Left ventricle myocardium inferior (tissue), 1 donor: ENCODE measurements at regions not wholly inside any gene's neighbourhood (a gene's known extent, or its start where the extent isn't known, plus 50 kb on each side); places are given as distances from the start of the nearest gene placed in this dataset.

ENCODE experiments used
- DNase-seq: peaks from one replicate; pipeline ENCODE4 v3.0.0-alpha.2; 2020
- H3K27ac ChIP-seq: fragments of 200-600 bp; replicated peaks from 2 replicates; pipeline ENCODE4 v1.8.0; 2021
- H3K27me3 ChIP-seq: fragments of 200-600 bp; 2 replicates; pipeline ENCODE4 v1.8.0; 2021; ENCODE audit warnings: low read depth
- H3K36me3 ChIP-seq: fragments of 200-600 bp; 2 replicates; pipeline ENCODE4 v1.8.0; 2021
- H3K4me1 ChIP-seq: fragments of 200-600 bp; 2 replicates; pipeline ENCODE4 v1.8.0; 2021
- H3K4me3 ChIP-seq: fragments of 200-600 bp; 2 replicates; pipeline ENCODE4 v1.8.0; 2021; ENCODE audit warnings: mild to moderate bottlenecking, moderate library complexity
- H3K9me3 ChIP-seq: fragments of 200-600 bp; replicated peaks from 2 replicates; pipeline ENCODE4 v1.8.0; 2021
- CTCF ChIP-seq: fragments of 200-600 bp; IDR thresholded peaks from 2 replicates; pipeline ENCODE4 v1.8.0; 2021; ENCODE audit warnings: antibody characterized with exemption, mild to moderate bottlenecking, borderline replicate concordance
- intact Hi-C: fragments of 100-400 bp; cut with micrococcal nuclease; formaldehyde crosslinking; loops from one replicate; pipeline ENCODE4 v1.11.0; 2022
- donor health status: DM: no; HTN: yes; CAD: no; lungs with severe emphysema.

- peaks cover 55% of the 10 kb centered on the region for H3K27me3 ChIP-seq
- no peak for DNase-seq
- H3K4me3 ChIP-seq, result no peak overlapping the region
- H3K36me3 ChIP-seq, result no peaks in the 10 kb centered on the region
- TF ChIP-seq CTCF, result no peak
- intact Hi-C loops, result no loop called here
- H3K27ac ChIP-seq, result no peak overlapping the region
- no peaks in the 10 kb centered on the region for H3K4me1 ChIP-seq
- H3K9me3 ChIP-seq, result no peaks in the 10 kb centered on the region
These were observed 130.5 kb downstream of the FOXB1 start for GRCh38 chr15:60134609-60135008.

GRCh38 chr15:60135961-60136360 lies 131.8 kb downstream of the FOXB1 start:
- Histone ChIP-seq H3K4me1 (no peaks in the 10 kb centered on the region), H3K27ac (no peak overlapping the region), H3K27me3 (peaks cover 68% of the 10 kb centered on the region), H3K36me3 (no peaks in the 10 kb centered on the region), H3K9me3 (no peaks in the 10 kb centered on the region), H3K4me3 (no peak overlapping the region)
- no peak for TF ChIP-seq CTCF
- no peak for DNase-seq
- intact Hi-C loops, result no loop called here

- Histone ChIP-seq H3K27ac (no peak overlapping the region), H3K4me1 (no peaks in the 10 kb centered on the region), H3K9me3 (no peaks in the 10 kb centered on the region), H3K4me3 (no peak overlapping the region), H3K27me3 (peaks cover 70% of the 10 kb centered on the region), H3K36me3 (no peaks in the 10 kb centered on the region)
- no peak for TF ChIP-seq CTCF
- DNase-seq, result no peak
- intact Hi-C loops, result no loop called here
These were observed 133.7 kb downstream of the FOXB1 start for GRCh38 chr15:60137711-60138396.

GRCh38 chr15:60138397-60138968 lies 134.4 kb downstream of the FOXB1 start:
- DNase-seq, result no peak
- TF ChIP-seq CTCF, result no peak
- no peaks in the 10 kb centered on the region for H3K36me3 ChIP-seq
- no peak overlapping the region for H3K27ac ChIP-seq
- intact Hi-C loops, result no loop called here
- no peaks in the 10 kb centered on the region for H3K4me1 ChIP-seq
- no peaks in the 10 kb centered on the region for H3K9me3 ChIP-seq
- no peak overlapping the region for H3K4me3 ChIP-seq
- H3K27me3 ChIP-seq, result peaks cover 64% of the 10 kb centered on the region

- H3K4me3 ChIP-seq, result no peak overlapping the region
- DNase-seq, result no peak
- H3K36me3 ChIP-seq, result no peaks in the 10 kb centered on the region
- H3K27me3 ChIP-seq, result peaks cover 95% of the 10 kb centered on the region
- intact Hi-C loops, result no loop called here
- H3K4me1 ChIP-seq, result no peaks in the 10 kb centered on the region
- TF ChIP-seq CTCF, result no peak
- no peaks in the 10 kb centered on the region for H3K9me3 ChIP-seq
- H3K27ac ChIP-seq, result no peak overlapping the region
These were observed 148.3 kb downstream of the FOXB1 start for GRCh38 chr15:60152386-60152785.
